ENCODE measurements at regions not wholly inside any gene's neighbourhood (a gene's known extent, or its start where the extent isn't known, plus 50 kb on each side); places are given as distances from the start of the nearest gene placed in this dataset.

DNA sequence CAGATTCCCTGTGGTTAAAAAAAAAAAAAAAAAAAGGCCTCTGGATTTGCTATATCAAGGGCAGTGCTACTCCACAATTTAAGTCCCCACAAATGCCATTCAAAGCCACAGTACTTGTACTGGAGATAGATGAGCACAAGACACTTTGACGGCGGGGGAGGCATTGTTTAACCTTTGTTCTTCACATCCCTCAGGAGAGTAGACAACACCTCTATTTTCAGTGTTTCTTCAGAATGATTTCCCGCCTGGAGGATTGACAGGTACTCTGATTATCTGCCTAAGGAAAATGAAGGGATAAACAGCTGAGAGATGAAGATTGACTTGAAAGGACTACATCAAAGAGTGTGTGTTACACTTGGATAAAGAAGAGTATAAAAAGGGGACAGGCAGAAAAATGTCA lies 58.7 kb downstream of the OTOL1 start:
- DNase-seq: no peak

GRCh38 chr3:161556533-161556932 lies 59.9 kb downstream of the OTOL1 start:
- DNase-seq: no peak

DNA sequence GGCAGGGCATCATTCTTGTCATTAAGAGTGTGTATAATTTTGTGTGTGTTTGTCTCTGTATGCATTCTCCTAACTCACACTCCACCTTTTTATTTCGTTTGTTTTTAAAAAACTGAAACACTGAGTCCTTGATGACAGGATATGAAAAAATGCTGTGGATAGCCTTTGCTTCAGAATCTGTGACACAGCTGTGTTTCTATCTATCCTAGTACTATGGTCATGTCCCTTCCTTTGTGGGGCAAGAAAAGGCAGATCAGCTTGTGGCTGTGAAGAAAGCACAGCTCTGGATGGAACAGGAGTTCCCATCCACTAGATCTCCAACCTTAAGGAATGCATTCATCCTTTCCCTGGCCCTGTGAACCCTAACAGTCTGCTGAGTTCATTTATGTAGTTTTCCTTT lies 60.3 kb downstream of the OTOL1 start:
- no peak for DNase-seq

GRCh38 chr3:161557445-161558150 lies 61.0 kb downstream of the OTOL1 start:
- no peak for DNase-seq

GRCh38 chr3:161558236-161558635 lies 61.6 kb downstream of the OTOL1 start:
- no peak for DNase-seq

DNA sequence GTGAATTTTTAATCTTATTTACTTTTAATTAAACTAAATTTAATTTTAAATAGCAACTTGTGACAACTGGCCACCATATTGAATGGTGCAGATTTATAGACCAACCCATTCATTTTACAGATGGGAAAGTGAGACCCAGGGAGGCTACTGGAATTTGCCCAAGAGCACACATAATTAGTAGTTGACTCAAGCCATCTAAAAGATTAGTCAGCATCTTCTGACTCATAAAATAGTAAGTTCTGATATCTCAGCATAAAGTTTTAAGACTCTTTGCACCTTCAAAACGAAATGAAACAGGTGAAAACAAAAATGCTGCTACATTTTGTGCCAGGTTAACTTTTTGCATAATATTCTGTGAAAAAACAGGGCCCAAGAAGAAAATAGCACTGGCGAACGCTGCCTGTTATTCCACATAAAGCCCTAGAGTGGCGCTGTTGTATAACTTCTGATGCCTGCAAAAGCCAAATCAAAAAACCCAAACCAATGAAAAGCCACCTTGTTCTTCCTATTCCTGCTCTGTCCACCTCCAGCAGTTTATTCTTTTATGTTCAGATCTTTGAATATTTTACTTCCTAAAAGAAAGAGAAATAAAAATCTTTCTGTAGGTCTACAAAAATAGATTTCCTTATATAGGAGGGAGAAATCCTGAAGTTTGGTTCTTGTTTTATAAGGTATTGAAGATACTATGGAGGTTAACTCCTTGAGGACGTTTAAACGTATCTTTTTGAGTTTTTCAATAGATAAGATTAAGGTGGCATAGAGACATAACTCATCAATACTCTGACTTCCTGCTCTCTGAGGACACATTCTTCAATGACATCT lies 62.8 kb downstream of the OTOL1 start:
- DNase-seq: peak; percentile 54

DNA sequence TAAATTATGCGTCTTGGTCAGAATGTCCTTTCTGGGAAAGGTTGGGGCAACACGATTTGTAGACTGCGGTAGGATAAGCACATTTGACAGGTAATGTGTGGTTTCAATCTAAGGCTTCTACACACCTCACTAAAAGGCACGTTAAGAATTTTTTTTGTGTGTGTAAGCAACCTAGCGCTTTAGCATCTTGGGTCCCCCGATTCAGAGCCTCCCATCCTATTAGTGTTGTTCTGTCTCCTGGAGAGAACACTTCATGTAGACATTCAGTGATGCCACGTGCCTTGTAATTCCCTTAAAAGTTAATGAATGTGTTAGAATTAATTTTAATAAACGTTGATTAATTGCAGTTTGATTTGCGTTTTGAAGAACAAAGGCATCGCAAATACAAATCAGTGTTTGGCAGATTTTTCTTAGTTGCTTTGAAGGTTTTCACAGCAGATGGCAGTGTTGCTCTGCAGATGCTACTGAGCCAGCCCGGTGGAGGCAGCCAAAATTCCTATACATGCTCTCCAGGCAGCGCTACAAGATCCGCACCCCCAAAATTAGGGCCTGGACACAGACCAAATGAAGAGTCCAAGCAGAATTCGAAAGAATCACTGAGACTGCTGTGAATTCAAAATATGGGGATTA lies 63.5 kb downstream of the OTOL1 start:
- DNase-seq: peak; percentile 80

GRCh38 chr3:161567577-161568361 lies 71.2 kb downstream of the OTOL1 start:
- no peak for DNase-seq

GRCh38 chr3:161568671-161569070 lies 72.1 kb downstream of the OTOL1 start:
- no peak for DNase-seq

DNA sequence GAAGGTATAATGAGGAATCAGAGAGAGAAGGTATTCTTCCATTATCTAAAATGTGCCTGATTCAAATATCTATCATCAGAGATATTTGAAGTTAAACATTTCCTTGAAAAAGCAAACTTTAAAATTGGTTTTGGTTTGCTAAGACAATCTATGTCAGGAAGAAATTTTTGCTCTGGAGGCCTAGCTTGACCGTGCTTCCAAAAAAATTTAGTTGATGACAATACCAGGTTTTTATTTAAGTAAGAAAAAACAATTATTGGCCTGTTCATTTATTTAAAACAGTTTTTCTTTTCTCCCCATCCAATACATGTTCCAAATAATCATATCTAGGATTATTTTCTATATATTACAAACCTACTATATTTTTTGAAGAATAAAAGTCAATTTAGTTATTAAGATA lies 75.3 kb downstream of the OTOL1 start:
- no peak for DNase-seq

- DNase-seq: no peak
Observed at GRCh38 chr3:161573136-161573535, 76.5 kb downstream of the OTOL1 start.

GRCh38 chr3:161575901-161576300 lies 79.3 kb downstream of the OTOL1 start:
- DNase-seq: no peak

DNA sequence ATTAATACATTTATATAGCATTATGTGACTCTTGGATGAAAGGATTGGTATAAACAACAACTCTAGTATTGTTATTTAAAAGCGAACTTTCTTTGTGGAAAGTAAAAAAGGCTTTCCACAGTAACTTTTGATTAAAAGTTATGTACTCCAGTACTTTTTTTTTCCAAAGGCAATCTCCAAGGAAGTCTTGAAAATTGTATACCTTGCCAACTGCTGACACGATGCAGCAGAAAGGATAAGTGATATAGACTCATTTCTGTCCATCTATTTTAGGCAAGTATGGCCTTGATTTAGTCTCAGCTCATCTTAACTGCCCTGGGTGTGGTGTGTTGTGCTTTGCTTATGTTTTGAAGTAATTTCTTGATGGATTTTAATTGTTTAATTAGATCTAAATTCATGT lies 79.7 kb downstream of the OTOL1 start:
- no peak for DNase-seq

DNA sequence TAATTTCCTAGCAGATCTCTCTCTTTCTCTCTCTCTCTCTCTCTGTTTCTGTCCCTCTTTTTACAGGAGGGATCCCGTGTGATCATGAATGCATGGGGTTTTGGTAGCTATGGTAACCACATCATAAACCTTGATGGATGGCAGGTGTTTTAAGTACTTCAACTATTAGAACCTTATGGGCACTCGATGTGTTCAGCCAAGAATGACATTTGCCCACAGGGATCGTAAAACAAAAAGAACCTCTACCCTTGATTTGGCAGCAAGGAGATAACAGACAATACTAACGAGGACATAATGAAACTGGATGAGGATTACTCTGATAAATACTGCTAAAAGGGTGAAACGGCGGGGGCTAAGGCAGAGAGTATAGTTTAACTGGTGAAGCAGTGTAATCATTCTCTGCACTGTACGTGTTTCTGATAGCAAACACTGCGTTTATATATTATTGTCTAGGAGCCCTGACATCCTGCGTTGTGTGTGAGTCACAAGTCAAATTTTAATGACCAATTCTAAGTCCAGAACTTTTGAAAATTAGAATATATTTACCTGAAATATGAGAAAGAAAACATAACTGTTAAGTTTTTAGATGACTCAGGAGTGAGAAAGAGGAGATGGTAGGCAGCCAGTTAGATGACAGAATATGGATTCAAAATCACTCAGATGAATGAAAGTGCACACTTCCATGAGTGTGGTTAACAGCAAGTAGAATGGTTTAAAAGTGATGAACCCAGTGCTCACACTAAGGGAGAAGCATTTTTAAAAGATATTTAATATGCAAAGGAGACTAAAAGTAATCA lies 80.3 kb downstream of the OTOL1 start:
- DNase-seq: peak; percentile 74

- DNase-seq: no peak
Observed at GRCh38 chr3:161577662-161578061, 81.1 kb downstream of the OTOL1 start.

DNA sequence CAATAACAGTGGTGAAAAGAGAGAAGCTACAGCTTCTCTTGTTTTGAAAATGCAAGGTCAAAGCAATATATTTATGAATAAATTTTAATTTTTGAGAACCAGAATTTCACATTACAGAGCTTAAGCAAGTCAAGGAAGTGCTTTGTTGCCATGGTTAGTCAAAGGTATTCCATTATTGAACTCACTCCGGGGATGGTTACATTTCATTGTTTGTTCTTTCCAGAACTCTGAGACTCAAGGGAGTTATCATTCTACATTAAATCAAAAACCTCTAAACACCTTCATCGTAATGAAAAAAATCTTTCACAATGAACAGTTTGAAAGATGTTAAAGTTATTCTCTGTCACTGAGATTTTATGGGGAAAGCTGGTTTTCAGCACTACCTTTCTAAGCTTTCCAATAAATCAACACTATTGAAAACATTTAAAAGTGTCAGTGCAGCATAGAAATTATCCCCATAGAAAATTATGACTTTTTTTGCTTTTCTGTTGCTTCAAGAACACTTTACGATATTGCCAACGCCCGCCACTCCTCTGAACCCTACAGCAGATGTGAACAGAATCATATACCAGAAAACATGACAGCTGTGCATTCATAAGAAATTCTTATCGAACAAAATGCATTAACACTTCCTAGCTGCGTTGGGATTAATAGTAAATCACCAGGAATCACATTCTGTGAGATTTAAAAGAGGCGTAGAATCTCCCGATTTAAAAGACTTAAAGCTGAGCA lies 83.0 kb downstream of the OTOL1 start:
- no peak for DNase-seq

GRCh38 chr3:161585922-161586321 lies 89.3 kb downstream of the OTOL1 start:
- no peak for DNase-seq

- no peak for DNase-seq
Observed at GRCh38 chr3:161586556-161587235, 90.1 kb downstream of the OTOL1 start.

- DNase-seq: no peak
Observed at GRCh38 chr3:161598639-161599038, 102.0 kb downstream of the OTOL1 start.

DNA sequence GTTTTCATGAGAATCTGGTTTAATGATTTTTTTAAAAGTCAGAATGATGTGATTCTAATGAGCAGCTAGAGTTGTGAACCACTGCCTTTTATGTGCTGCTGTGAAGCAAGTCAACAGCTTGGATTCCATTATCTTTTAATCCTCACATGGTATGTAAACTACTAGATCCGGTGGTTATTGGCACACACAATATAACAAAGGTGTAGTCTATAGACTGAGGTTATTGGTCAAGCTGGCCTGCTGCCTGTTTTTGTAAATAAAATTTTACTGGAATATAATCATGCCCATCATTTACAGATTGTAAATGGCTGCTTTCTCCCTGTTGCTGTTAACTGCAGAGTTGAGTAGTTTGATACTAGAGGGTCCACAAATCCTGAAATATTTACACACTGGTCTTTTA lies 103.1 kb downstream of the OTOL1 start:
- peak; percentile 16 for DNase-seq

DNA sequence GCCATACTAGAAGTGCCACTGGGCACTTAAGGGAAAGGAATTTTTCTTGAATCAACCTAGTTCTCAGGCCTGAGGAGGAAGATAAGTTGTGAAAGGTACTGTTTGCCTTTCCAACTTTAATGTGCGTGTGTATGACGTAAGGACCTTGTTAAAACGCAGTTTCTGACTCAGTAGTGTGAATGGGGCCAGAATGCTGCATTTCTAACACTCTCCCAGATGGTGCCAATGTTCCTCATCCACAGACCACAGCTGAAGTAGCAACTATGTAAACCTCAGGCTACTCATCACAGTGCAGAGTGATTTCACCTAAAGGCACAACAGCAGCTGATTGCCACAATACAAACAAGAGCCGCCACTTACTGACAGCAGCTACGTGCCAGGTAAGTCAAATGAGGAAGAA lies 103.6 kb downstream of the OTOL1 start:
- DNase-seq: no peak

Measured in COR-L47 (cell line).